H1 (cell line): ENCODE measurements at regions not wholly inside any gene's neighbourhood (a gene's known extent, or its start where the extent isn't known, plus 50 kb on each side); places are given as distances from the start of the nearest gene placed in this dataset.

Source experiments
- CTCF ChIA-PET: fragments of 300-600 bp; sonication (Branson Sonifier 250); formaldehyde crosslinking; loops from one replicate; lab custom pipeline; 2021; ENCODE audit not compliant: partially characterized antibody; lab: Charles Lee
- POLR2A ChIA-PET: fragments of 300-600 bp; sonication (Branson Sonifier 250); formaldehyde crosslinking; loops from one replicate; lab custom pipeline; 2021; ENCODE audit warnings: inconsistent platforms; ENCODE audit not compliant: partially characterized antibody; lab: Charles Lee
- DNase-seq, 2 experiments: peaks; one replicate each; pipeline versions ENCODE4 v3.0.0 to v3.0.0-alpha.2; 2010 to 2022; ENCODE audit warnings: low spot score in 2 of 2, low read depth in 1 of 2, mixed read lengths in 1 of 2
- FAIRE-seq: peaks from 2 replicates; lab custom pipeline; 2011; peaks lifted over from hg19 to GRCh38; lab: Jason Lieb, UNC
- H2AFZ ChIP-seq: 2 replicates; pipeline ENCODE4 v1.8.1; 2012; ENCODE audit warnings: low read length, inconsistent platforms
- H2AK5ac ChIP-seq: 2 replicates; pipeline ENCODE4 v1.6.1; 2013; ENCODE audit warnings: low read depth, low read length
- H2BK120ac ChIP-seq: replicated peaks from 2 replicates; pipeline ENCODE3; 2013; ENCODE audit warnings: low read depth, low read length, inconsistent platforms
- H2BK12ac ChIP-seq: 2 replicates; pipeline ENCODE4 v1.6.1; 2013; ENCODE audit warnings: low read depth, low read length
- H2BK15ac ChIP-seq: 2 replicates; pipeline ENCODE4 v1.6.1; 2013; ENCODE audit warnings: low read length
- H2BK20ac ChIP-seq: 2 replicates; pipeline ENCODE4 v1.6.1; 2013; ENCODE audit warnings: low read length
- H2BK5ac ChIP-seq: 2 replicates; pipeline ENCODE4 v1.6.1; 2013; ENCODE audit warnings: low read depth, low read length
- H3K14ac ChIP-seq: 2 replicates; pipeline ENCODE4 v1.6.1; 2013; ENCODE audit warnings: inconsistent platforms; ENCODE audit not compliant: insufficient read length
- H3K18ac ChIP-seq: 2 replicates; pipeline ENCODE4 v1.6.1; 2013; ENCODE audit warnings: low read length; ENCODE audit errors: extremely low read depth
- H3K23ac ChIP-seq: 2 replicates; pipeline ENCODE4 v1.6.1; 2013; ENCODE audit warnings: inconsistent platforms; ENCODE audit not compliant: insufficient read length
- H3K23me2 ChIP-seq: 2 replicates; pipeline ENCODE4 v1.6.1; 2013; ENCODE audit warnings: low read depth, low read length
- H3K27ac ChIP-seq: 2 replicates; pipeline ENCODE4 v1.6.1; 2011; ENCODE audit warnings: low read depth, low read length, inconsistent platforms
- H3K27me3 ChIP-seq, 4 experiments: replicated peaks in 1 of 4; 1 replicate in 1 of 4; 2 replicates in 3 of 4; pipeline versions ENCODE4 v1.6.1 to v1.8.1; 2011 to 2013; ENCODE audit warnings: low read length in 3 of 4, mild to moderate bottlenecking in 3 of 4, inconsistent platforms in 2 of 4, mixed read lengths in 2 of 4, moderate library complexity in 1 of 4; ENCODE audit not compliant: control insufficient read depth in 3 of 4, insufficient read depth in 3 of 4; ENCODE audit errors: extremely low read depth in 1 of 4
- H3K36me3 ChIP-seq, 4 experiments: 2 replicates each; pipeline versions ENCODE4 v1.6.1 to v1.8.1; 2011 to 2013; ENCODE audit warnings: mild to moderate bottlenecking in 4 of 4, low read length in 3 of 4, moderate library complexity in 2 of 4, control low read depth in 1 of 4, inconsistent platforms in 1 of 4; ENCODE audit not compliant: insufficient read depth in 4 of 4, control insufficient read depth in 2 of 4
- H3K4ac ChIP-seq: replicated peaks from 2 replicates; pipeline ENCODE3; 2013; ENCODE audit warnings: low read length, low read depth, mixed read lengths, inconsistent platforms; ENCODE audit not compliant: insufficient read length
- H3K4me1 ChIP-seq, 4 experiments: replicated peaks in 1 of 4; 1 replicate in 1 of 4; 2 replicates in 3 of 4; pipeline versions ENCODE4 v1.6.1 to v1.8.1; 2011 to 2013; ENCODE audit warnings: low read length in 3 of 4, inconsistent platforms in 2 of 4, mixed read lengths in 1 of 4; ENCODE audit not compliant: insufficient read depth in 4 of 4, control insufficient read depth in 3 of 4
- H3K4me2 ChIP-seq, 2 experiments: 2 replicates each; pipeline versions ENCODE4 v1.6.1 to v1.8.1; 2011 to 2013; ENCODE audit warnings: low read depth in 2 of 2, low read length in 2 of 2, control low read depth in 1 of 2, inconsistent platforms in 1 of 2, mild to moderate bottlenecking in 1 of 2; ENCODE audit not compliant: insufficient read depth in 1 of 2
- H3K4me3 ChIP-seq, 4 experiments: fragments of 200-600, 300-600 bp in 1 of 4; sonication (generic), shearing (Covaris generic), sonication (Bioruptor Twin) in 1 of 4; 2 replicates each; pipeline versions ENCODE4 v1.5.1 to v1.8.1; 2011 to 2016; ENCODE audit warnings: low read length in 4 of 4, low read depth in 3 of 4, control low read depth in 2 of 4, inconsistent platforms in 2 of 4, mild to moderate bottlenecking in 2 of 4, mixed read lengths in 1 of 4, moderate library complexity in 1 of 4; ENCODE audit not compliant: insufficient read depth in 2 of 4; ENCODE audit errors: extremely low read depth in 1 of 4
- H3K56ac ChIP-seq: replicated peaks from 2 replicates; pipeline ENCODE3; 2013; ENCODE audit warnings: low read depth, mild to moderate bottlenecking, mixed read lengths, low read length, inconsistent platforms; ENCODE audit not compliant: insufficient read length
- H3K79me1 ChIP-seq: 2 replicates; pipeline ENCODE4 v1.6.1; 2013; ENCODE audit warnings: low read depth, low read length, control low read depth
- H3K79me2 ChIP-seq, 2 experiments: 2 replicates each; pipeline versions ENCODE4 v1.6.1 to v1.8.1; 2012 to 2013; ENCODE audit warnings: low read length in 2 of 2, mild to moderate bottlenecking in 2 of 2, inconsistent platforms in 1 of 2; ENCODE audit not compliant: insufficient read depth in 2 of 2, control insufficient read depth in 1 of 2
- H3K9ac ChIP-seq, 4 experiments: replicated peaks in 1 of 4; 1 replicate in 1 of 4; 2 replicates in 3 of 4; pipeline versions ENCODE4 v1.6.1 to v1.8.1; 2011 to 2013; ENCODE audit warnings: low read depth in 3 of 4, low read length in 3 of 4, control low read depth in 2 of 4, mild to moderate bottlenecking in 2 of 4, moderate library complexity in 2 of 4, inconsistent platforms in 1 of 4; ENCODE audit errors: extremely low read depth in 1 of 4
- H3K9me3 ChIP-seq, 2 experiments: 2 replicates each; pipeline versions ENCODE4 v1.6.1 to v1.8.1; 2012 to 2013; ENCODE audit warnings: mild to moderate bottlenecking in 2 of 2, moderate library complexity in 2 of 2, control low read depth in 1 of 2, inconsistent platforms in 1 of 2, low read depth in 1 of 2, low read length in 1 of 2, mixed read lengths in 1 of 2; ENCODE audit not compliant: insufficient read depth in 2 of 2
- H4K20me1 ChIP-seq, 2 experiments: replicated peaks in 1 of 2; 2 replicates each; pipeline versions ENCODE3 to v1.8.1; 2011 to 2013; ENCODE audit warnings: inconsistent platforms in 2 of 2, low read length in 2 of 2, mild to moderate bottlenecking in 1 of 2; ENCODE audit not compliant: insufficient read depth in 2 of 2, control insufficient read depth in 1 of 2
- H4K5ac ChIP-seq: 2 replicates; pipeline ENCODE4 v1.6.1; 2013; ENCODE audit warnings: low read length, low read depth, mixed read lengths, inconsistent platforms; ENCODE audit not compliant: insufficient read length
- H4K8ac ChIP-seq: 2 replicates; pipeline ENCODE4 v1.8.0; 2013; ENCODE audit warnings: mild to moderate bottlenecking, moderate library complexity, low read length, inconsistent platforms; ENCODE audit not compliant: insufficient read depth; ENCODE audit errors: extremely low read depth
- H4K91ac ChIP-seq: replicated peaks from 2 replicates; pipeline ENCODE3; 2013; ENCODE audit warnings: low read length, mixed read lengths, inconsistent platforms; ENCODE audit not compliant: insufficient read length
- ASH2L ChIP-seq: fragments of 200-600, 300-600 bp; sonication (generic); IDR thresholded peaks from one replicate; pipeline ENCODE4 v1.7.1; 2017; ENCODE audit warnings: low read length
- ATF2 ChIP-seq: IDR thresholded peaks from 2 replicates; pipeline ENCODE4 v1.6.1; 2012; ENCODE audit warnings: low read length, inconsistent platforms
- CEBPB ChIP-seq: IDR thresholded peaks from 2 replicates; pipeline ENCODE4 v1.6.1; 2012; ENCODE audit warnings: low read depth, low read length
- CHD1 ChIP-seq: IDR thresholded peaks from 2 replicates; pipeline ENCODE4 v1.6.1; 2012; ENCODE audit warnings: low read depth, low read length, improper control_type of control experiment
- EP300 ChIP-seq, 2 experiments: IDR thresholded peaks; 1 replicate in 1 of 2; 2 replicates in 1 of 2; pipeline ENCODE4 v1.6.1; 2011 to 2012; ENCODE audit warnings: low read depth in 2 of 2, low read length in 2 of 2, mild to moderate bottlenecking in 2 of 2, borderline replicate concordance in 1 of 2, inconsistent platforms in 1 of 2, moderate library complexity in 1 of 2
- GABPA ChIP-seq: IDR thresholded peaks from 2 replicates; pipeline ENCODE4 v1.6.1; 2011; ENCODE audit warnings: mild to moderate bottlenecking, low read length, moderate library complexity, borderline replicate concordance; ENCODE audit not compliant: insufficient read depth
- POLR2AphosphoS5 ChIP-seq: IDR thresholded peaks from 2 replicates; pipeline ENCODE4 v1.6.1; 2011; ENCODE audit warnings: low read depth, low read length
- RXRA ChIP-seq: IDR thresholded peaks from 2 replicates; pipeline ENCODE4 v1.6.1; 2011; ENCODE audit warnings: low read depth, mild to moderate bottlenecking, low read length, moderate library complexity; ENCODE audit not compliant: insufficient read depth
- SRF ChIP-seq: IDR thresholded peaks from 2 replicates; pipeline ENCODE4 v1.6.1; 2011; ENCODE audit warnings: mild to moderate bottlenecking, low read depth, low read length, moderate library complexity
- TAF1 ChIP-seq: IDR thresholded peaks from 2 replicates; pipeline ENCODE4 v1.6.1; 2011; ENCODE audit warnings: mild to moderate bottlenecking, low read depth, low read length
- TCF12 ChIP-seq: IDR thresholded peaks from 2 replicates; pipeline ENCODE4 v1.6.1; 2011; ENCODE audit warnings: low read depth, mild to moderate bottlenecking, low read length
- WGBS, 2 experiments: shearing (Covaris generic) in 1 of 2; methylation state at CpG; one replicate each; pipeline versions ENCODE4 v1.1.6 to v1.1.7; 2013 to 2015; ENCODE audit warnings: low lambda C conversion rate in 2 of 2, mixed read lengths in 2 of 2, inconsistent platforms in 1 of 2, low coverage in 1 of 2, missing lambda C conversion rate in 1 of 2; ENCODE audit not compliant: insufficient replicate concordance in 2 of 2, insufficient coverage in 1 of 2, insufficient read length in 1 of 2; ENCODE audit errors: extremely low coverage in 1 of 2, missing lambda C conversion rate in 1 of 2; 5-methylcytosine and 5-hydroxymethylcytosine counted together

DNA sequence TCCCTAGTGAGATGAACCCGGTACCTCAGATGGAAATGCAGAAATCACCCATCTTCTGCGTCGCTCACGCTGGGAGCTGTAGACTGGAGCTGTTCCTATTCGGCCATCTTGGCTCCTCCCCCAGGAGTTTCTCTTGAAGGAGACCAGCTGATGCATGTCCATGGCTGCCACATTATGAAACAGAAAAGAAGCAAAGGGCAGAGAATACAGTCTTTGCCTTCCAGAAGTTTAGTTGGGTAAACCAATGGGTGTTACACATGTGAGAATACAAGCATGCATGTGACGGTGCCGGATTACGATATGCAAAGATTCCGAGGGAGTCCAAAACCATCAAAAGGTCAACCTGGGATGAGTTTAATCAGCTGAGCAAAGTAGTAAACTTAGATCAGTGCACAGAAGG is 151.6 kb downstream of the SEM1 start:
- Histone ChIP-seq H3K4me3 (no peak overlapping the region), H4K91ac (no peak overlapping the region), H3K36me3 (no peaks in the 10 kb centered on the region), H3K4me1 (no peaks in the 10 kb centered on the region), H3K23me2 (no peaks in the 10 kb centered on the region), H2BK12ac (no peak overlapping the region), H3K14ac (no peak overlapping the region), H4K8ac (no peak overlapping the region), H3K9ac (no peak overlapping the region), H3K18ac (no peak overlapping the region), H3K79me1 (no peaks in the 10 kb centered on the region), H2BK20ac (no peak overlapping the region), H3K27me3 (no peaks in the 10 kb centered on the region), H2AFZ (no peak overlapping the region), H3K4me2 (no peak overlapping the region), H3K79me2 (no peaks in the 10 kb centered on the region), H3K9me3 (no peaks in the 10 kb centered on the region; a peak in 1 of 4 replicates), H4K5ac (no peak overlapping the region), H4K20me1 (no peaks in the 10 kb centered on the region), H3K27ac (no peak overlapping the region), H2BK5ac (no peak overlapping the region), H2AK5ac (no peak overlapping the region), H3K56ac (no peak overlapping the region), H2BK15ac (no peak overlapping the region), H3K23ac (no peak overlapping the region), H3K4ac (no peak overlapping the region), H2BK120ac (no peak overlapping the region)
- ChIA-PET CTCF (no interaction called here), POLR2A (interaction anchor here (1.7 kb wide), 1 partner anchor 30 kb away, joined by 5 read pairs; no protein-coding TSS in a partner anchor)
- DNase-seq (no peak), FAIRE-seq (no peak)
- TF ChIP-seq TAF1, result no peak
- no peak for TF ChIP-seq CHD1
- TF ChIP-seq TCF12, result no peak
- TF ChIP-seq POLR2AphosphoS5, result no peak
- TF ChIP-seq CEBPB, result no peak
- no peak for TF ChIP-seq GABPA
- TF ChIP-seq RXRA, result no peak
- TF ChIP-seq EP300 (IDR thresholded peaks at IDR 0.05; ENCODE audit: borderline replicate concordance in 1 of 2, low read depth in 2 of 2, low read length in 2 of 2), result no peak
- TF ChIP-seq SRF, result no peak
- no peak for TF ChIP-seq ATF2
- TF ChIP-seq ASH2L, result no peak
- WGBS, 2 experiments, result 82% methylated on average over 8 of the region's 9 CpGs; no CpG with 5 or more reads in 1 of the 2 experiments
